ENCODE measurements at regions not wholly inside any gene's neighbourhood (a gene's known extent, or its start where the extent isn't known, plus 50 kb on each side); places are given as distances from the start of the nearest gene placed in this dataset.

DNA sequence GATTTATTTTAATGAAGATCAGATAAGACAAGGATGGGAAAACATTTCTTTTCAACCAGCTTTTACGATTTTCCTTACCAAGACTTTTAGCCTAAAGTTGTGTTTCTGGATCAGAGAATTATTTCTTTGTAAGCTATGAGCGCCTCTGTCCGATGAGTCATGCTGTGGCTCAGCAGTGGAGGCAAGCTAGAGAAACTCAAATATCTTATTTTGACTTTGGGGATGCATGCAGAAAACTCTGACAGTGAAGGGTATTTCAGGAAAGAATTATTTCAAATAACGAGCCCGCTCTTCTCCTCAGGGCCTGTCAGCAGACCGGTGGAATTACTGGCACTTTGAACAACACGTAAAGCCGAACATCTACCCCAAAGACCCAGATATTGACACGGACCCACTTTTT lies 77.9 kb upstream of the OR5AK2 start:
- no peak for TF ChIP-seq NFE2L1 (CRISPR knock-in tag; IDR thresholded peaks at IDR 0.05)
- no peak for TF ChIP-seq TP53 (CRISPR knock-in tag; IDR thresholded peaks at IDR 0.05)
- no peak for TF ChIP-seq NR3C1 (CRISPR knock-in tag; conservative IDR thresholded peaks at IDR 0.05; ENCODE audit: low read depth)
- TF ChIP-seq, protein P1, sequence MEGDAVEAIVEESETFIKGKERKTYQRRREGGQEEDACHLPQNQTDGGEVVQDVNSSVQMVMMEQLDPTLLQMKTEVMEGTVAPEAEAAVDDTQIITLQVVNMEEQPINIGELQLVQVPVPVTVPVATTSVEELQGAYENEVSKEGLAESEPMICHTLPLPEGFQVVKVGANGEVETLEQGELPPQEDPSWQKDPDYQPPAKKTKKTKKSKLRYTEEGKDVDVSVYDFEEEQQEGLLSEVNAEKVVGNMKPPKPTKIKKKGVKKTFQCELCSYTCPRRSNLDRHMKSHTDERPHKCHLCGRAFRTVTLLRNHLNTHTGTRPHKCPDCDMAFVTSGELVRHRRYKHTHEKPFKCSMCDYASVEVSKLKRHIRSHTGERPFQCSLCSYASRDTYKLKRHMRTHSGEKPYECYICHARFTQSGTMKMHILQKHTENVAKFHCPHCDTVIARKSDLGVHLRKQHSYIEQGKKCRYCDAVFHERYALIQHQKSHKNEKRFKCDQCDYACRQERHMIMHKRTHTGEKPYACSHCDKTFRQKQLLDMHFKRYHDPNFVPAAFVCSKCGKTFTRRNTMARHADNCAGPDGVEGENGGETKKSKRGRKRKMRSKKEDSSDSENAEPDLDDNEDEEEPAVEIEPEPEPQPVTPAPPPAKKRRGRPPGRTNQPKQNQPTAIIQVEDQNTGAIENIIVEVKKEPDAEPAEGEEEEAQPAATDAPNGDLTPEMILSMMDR (IDR thresholded peaks at IDR 0.05), result no peak
- TF ChIP-seq, protein P2, sequence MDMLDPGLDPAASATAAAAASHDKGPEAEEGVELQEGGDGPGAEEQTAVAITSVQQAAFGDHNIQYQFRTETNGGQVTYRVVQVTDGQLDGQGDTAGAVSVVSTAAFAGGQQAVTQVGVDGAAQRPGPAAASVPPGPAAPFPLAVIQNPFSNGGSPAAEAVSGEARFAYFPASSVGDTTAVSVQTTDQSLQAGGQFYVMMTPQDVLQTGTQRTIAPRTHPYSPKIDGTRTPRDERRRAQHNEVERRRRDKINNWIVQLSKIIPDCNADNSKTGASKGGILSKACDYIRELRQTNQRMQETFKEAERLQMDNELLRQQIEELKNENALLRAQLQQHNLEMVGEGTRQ (CRISPR knock-in tag; IDR thresholded peaks at IDR 0.05), result no peak
- TF ChIP-seq, protein P3, sequence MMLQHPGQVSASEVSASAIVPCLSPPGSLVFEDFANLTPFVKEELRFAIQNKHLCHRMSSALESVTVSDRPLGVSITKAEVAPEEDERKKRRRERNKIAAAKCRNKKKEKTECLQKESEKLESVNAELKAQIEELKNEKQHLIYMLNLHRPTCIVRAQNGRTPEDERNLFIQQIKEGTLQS (CRISPR knock-in tag; conservative IDR thresholded peaks at IDR 0.05), result no peak
- TF ChIP-seq, protein P4, sequence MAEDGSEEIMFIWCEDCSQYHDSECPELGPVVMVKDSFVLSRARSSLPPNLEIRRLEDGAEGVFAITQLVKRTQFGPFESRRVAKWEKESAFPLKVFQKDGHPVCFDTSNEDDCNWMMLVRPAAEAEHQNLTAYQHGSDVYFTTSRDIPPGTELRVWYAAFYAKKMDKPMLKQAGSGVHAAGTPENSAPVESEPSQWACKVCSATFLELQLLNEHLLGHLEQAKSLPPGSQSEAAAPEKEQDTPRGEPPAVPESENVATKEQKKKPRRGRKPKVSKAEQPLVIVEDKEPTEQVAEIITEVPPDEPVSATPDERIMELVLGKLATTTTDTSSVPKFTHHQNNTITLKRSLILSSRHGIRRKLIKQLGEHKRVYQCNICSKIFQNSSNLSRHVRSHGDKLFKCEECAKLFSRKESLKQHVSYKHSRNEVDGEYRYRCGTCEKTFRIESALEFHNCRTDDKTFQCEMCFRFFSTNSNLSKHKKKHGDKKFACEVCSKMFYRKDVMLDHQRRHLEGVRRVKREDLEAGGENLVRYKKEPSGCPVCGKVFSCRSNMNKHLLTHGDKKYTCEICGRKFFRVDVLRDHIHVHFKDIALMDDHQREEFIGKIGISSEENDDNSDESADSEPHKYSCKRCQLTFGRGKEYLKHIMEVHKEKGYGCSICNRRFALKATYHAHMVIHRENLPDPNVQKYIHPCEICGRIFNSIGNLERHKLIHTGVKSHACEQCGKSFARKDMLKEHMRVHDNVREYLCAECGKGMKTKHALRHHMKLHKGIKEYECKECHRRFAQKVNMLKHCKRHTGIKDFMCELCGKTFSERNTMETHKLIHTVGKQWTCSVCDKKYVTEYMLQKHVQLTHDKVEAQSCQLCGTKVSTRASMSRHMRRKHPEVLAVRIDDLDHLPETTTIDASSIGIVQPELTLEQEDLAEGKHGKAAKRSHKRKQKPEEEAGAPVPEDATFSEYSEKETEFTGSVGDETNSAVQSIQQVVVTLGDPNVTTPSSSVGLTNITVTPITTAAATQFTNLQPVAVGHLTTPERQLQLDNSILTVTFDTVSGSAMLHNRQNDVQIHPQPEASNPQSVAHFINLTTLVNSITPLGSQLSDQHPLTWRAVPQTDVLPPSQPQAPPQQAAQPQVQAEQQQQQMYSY (CRISPR knock-in tag; IDR thresholded peaks at IDR 0.05), result no peak
- no peak for TF ChIP-seq CREB1 (CRISPR knock-in tag; IDR thresholded peaks at IDR 0.05)
